Type B pancreatic cell (in vitro differentiated cells): ENCODE measurements at regions not wholly inside any gene's neighbourhood (a gene's known extent, or its start where the extent isn't known, plus 50 kb on each side); places are given as distances from the start of the nearest gene placed in this dataset.

Experiments
- DNase-seq: peaks from one replicate; pipeline ENCODE4 v3.0.0; 2021; ENCODE audit warnings: mixed read lengths; ENCODE audit not compliant: unreplicated experiment; ENCODE audit errors: extremely low spot score
- H3K27ac Mint-ChIP-seq: 2 replicates; pipeline ENCODE4 v1.8.0; 2021; ENCODE audit warnings: mild to moderate bottlenecking, mixed read lengths
- H3K27me3 Mint-ChIP-seq: 2 replicates; pipeline ENCODE4 v1.8.0; 2021; ENCODE audit warnings: mixed read lengths
- H3K36me3 Mint-ChIP-seq: 2 replicates; pipeline ENCODE4 v1.8.0; 2021; ENCODE audit warnings: mixed read lengths
- H3K4me1 Mint-ChIP-seq: one replicate; pipeline ENCODE4 v1.8.0; 2021; ENCODE audit warnings: mixed read lengths; ENCODE audit not compliant: unreplicated experiment
- H3K4me3 Mint-ChIP-seq: 2 replicates; pipeline ENCODE4 v1.8.0; 2021; ENCODE audit warnings: mild to moderate bottlenecking, mixed read lengths
- H3K9me3 Mint-ChIP-seq: 2 replicates; pipeline ENCODE4 v1.8.0; 2021; ENCODE audit warnings: mixed read lengths
- TF ChIP-seq, protein P1 (sequence below): fragments of 200-600 bp; sonication (generic); conservative IDR thresholded peaks from 2 replicates; pipeline ENCODE4 v1.5.0; 2021; ENCODE audit warnings: antibody characterized with exemption, mild to moderate bottlenecking

DNA sequence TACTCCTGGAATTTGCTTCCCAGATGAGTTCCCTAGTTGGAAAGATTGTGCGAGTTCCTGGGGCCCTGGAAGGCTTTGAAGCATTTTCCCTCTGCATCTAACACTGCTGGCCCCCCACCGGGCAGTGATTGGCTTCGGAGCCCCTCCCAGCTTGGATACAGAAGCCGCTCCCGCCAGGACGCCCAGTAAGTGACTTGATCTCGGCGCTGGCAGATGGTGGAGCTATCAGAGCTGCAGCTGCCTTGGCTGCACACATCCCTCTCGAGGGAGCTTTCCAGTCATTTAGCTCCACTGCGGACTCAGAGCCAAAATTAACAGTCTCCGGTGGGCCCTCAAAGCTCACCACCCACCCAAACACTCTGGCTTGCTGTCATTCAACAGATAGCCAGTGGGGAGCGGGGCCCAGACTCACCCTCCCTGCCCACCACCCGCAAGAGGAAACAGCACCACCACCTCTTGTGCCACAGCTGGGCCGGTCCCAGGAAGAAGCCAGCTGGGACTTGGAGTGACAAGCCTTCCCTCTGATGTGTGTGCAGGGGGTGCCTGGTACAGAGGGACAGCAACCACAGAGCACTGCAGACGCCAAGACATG, 162.3 kb downstream of the TRIM29 start:
- H3K27ac Mint-ChIP-seq: no peak overlapping the region
- no peaks in the 10 kb centered on the region for H3K9me3 Mint-ChIP-seq
- no peak for DNase-seq
- TF ChIP-seq, protein P1, sequence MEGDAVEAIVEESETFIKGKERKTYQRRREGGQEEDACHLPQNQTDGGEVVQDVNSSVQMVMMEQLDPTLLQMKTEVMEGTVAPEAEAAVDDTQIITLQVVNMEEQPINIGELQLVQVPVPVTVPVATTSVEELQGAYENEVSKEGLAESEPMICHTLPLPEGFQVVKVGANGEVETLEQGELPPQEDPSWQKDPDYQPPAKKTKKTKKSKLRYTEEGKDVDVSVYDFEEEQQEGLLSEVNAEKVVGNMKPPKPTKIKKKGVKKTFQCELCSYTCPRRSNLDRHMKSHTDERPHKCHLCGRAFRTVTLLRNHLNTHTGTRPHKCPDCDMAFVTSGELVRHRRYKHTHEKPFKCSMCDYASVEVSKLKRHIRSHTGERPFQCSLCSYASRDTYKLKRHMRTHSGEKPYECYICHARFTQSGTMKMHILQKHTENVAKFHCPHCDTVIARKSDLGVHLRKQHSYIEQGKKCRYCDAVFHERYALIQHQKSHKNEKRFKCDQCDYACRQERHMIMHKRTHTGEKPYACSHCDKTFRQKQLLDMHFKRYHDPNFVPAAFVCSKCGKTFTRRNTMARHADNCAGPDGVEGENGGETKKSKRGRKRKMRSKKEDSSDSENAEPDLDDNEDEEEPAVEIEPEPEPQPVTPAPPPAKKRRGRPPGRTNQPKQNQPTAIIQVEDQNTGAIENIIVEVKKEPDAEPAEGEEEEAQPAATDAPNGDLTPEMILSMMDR: no peak
- no peak overlapping the region for H3K4me3 Mint-ChIP-seq
- peaks cover 16% of the 10 kb centered on the region for H3K4me1 Mint-ChIP-seq
- no peaks in the 10 kb centered on the region for H3K36me3 Mint-ChIP-seq
- H3K27me3 Mint-ChIP-seq: peaks cover 28% of the 10 kb centered on the region

DNA sequence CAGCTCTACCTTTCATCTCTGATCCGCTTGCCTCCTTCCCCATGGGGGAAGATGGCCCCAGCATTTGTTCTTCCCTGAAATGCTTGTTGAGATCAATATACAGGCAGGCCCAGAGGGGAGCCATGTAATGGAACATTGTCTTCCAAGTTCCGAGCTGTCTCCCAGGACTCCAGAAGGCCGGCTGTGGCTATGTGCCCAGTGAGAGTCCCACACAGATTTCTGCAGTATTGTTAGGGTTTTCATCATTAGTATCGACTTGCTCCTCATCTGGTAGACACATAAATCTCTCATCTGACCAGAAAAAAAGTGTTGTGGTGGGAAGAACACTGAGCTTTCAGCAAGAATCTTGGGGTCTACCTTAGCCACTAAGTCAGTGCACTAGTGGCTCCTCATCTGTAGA, 163.4 kb downstream of the TRIM29 start:
- Mint-ChIP-seq H3K27me3 (peaks cover 26% of the 10 kb centered on the region), H3K4me3 (no peak overlapping the region), H3K27ac (no peak overlapping the region), H3K9me3 (no peaks in the 10 kb centered on the region), H3K36me3 (no peaks in the 10 kb centered on the region), H3K4me1 (peaks cover 15% of the 10 kb centered on the region)
- TF ChIP-seq, protein P1: no peak
- no peak for DNase-seq

DNA sequence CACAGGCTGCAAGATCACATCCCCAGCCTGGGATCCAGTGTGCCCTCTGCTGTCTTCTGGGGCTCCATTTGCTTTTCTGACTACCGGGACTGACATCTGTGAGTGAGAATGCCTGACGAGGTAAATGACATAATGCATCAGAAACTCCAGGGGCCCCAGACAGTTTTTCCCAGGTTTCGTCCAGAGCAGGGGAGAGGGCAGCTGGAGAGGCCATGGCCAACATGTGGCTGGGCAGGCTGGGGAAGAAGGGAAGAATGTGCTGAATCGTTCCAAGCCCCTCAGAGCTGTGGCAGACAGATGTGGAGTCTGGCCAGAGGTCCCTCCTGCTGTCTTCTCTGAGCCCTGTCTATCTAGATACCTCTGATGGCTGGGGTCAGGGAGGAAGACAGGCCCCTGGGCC, 163.9 kb downstream of the TRIM29 start:
- Mint-ChIP-seq H3K9me3 (no peaks in the 10 kb centered on the region), H3K4me3 (no peak overlapping the region), H3K27me3 (peaks cover 26% of the 10 kb centered on the region), H3K4me1 (peaks cover 15% of the 10 kb centered on the region), H3K36me3 (no peaks in the 10 kb centered on the region), H3K27ac (no peak overlapping the region)
- DNase-seq: no peak
- TF ChIP-seq, protein P1: no peak

DNA sequence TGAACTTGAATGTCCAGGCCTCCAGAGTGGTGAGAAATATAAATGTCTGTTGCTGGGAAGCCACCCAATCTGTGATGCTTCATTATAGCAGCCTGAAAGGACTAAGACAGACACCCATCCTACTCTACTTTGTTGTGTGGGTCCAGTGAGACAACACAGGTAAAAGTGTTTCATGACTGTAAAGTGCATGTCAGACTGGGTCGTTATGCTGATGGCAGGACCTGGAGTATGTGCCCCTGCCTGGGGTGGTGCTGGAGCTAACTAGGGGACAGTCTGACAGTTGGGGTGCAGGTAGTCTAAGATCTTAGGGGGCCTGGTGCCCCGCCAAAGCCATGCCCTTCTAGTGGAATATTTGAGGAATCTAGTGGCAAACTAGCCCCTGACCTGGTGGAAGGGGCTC, 165.6 kb downstream of the TRIM29 start:
- Mint-ChIP-seq H3K4me3 (no peak overlapping the region), H3K27me3 (peaks cover 23% of the 10 kb centered on the region), H3K27ac (no peak overlapping the region), H3K4me1 (peaks cover 15% of the 10 kb centered on the region), H3K36me3 (no peaks in the 10 kb centered on the region), H3K9me3 (no peaks in the 10 kb centered on the region)
- TF ChIP-seq, protein P1: no peak
- no peak for DNase-seq

DNA sequence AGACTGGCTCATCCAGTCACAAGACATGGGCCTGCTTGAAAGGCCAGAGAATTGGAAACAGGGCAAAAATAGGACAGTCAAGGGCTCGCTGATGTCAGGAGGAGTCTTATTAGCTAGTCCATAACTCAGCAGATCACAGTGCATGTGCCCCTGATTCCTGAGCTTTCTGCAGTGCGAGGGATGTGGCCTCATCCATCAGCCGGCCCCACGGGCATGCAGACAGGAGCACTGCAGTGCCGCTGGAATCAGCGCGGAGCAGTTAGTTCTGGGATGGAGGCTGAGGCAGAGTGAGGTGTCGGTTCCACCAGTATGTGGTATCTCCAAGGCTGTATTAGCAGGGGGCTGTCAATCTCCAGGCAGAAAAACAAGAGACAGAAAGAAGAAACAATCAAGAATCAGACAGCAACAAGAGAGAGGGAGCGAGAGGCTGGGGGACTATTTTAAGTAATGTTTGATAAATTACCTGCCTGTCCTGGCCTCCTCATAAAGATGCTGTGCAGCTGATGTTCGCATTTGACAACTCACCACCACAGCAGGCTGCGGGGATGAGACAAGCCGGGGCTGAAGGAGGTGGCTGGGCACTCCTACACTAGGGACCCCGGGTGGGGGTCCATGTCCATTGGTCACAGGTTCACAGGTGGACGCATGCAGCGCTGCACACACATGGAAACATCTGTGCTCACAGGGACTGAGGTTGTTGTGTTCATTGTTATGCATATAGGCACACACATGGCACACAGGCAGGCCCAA, 167.2 kb downstream of the TRIM29 start:
- Mint-ChIP-seq H3K27ac (peak overlapping the region; percentile 40), H3K9me3 (no peaks in the 10 kb centered on the region), H3K4me3 (no peak overlapping the region), H3K4me1 (peaks cover 15% of the 10 kb centered on the region), H3K36me3 (no peaks in the 10 kb centered on the region), H3K27me3 (peaks cover 17% of the 10 kb centered on the region)
- DNase-seq: no peak
- TF ChIP-seq, protein P1: no peak
